SJSA1 (cell line): ENCODE measurements at regions not wholly inside any gene's neighbourhood (a gene's known extent, or its start where the extent isn't known, plus 50 kb on each side); places are given as distances from the start of the nearest gene placed in this dataset.
"Not testable (repeated sequence)": the region's sequence is repeated elsewhere in the genome, so short reads cannot be mapped to it uniquely, and the experiment has no call there.

Experiments
- DNase-seq, 2 experiments: peaks; one replicate each; pipeline ENCODE4 v3.0.0-alpha.2; 2015 to 2020; ENCODE audit warnings: low spot score in 2 of 2, low read depth in 1 of 2
- H3K27ac ChIP-seq: fragments of 250-450 bp; sonication (Bioruptor Pico); 2 replicates; pipeline ENCODE4 v1.5.1; 2020; ENCODE audit warnings: mild to moderate bottlenecking, moderate library complexity
- H3K27me3 ChIP-seq: fragments of 250-450 bp; sonication (Bioruptor Pico); replicated peaks from 2 replicates; pipeline ENCODE4 v1.5.1; 2020; ENCODE audit warnings: mild to moderate bottlenecking, moderate library complexity
- H3K36me3 ChIP-seq: fragments of 250-450 bp; sonication (Bioruptor Pico); 2 replicates; pipeline ENCODE4 v1.5.1; 2020; ENCODE audit warnings: mild to moderate bottlenecking
- H3K4me1 ChIP-seq: fragments of 250-450 bp; sonication (Bioruptor Pico); replicated peaks from 2 replicates; pipeline ENCODE4 v1.6.1; 2021; ENCODE audit warnings: mild to moderate bottlenecking
- H3K4me3 ChIP-seq: fragments of 250-450 bp; sonication (Bioruptor Pico); 2 replicates; pipeline ENCODE4 v1.5.1; 2020; ENCODE audit warnings: mild to moderate bottlenecking
- H3K9me3 ChIP-seq: fragments of 250-450 bp; sonication (Bioruptor Pico); replicated peaks from 2 replicates; pipeline ENCODE4 v1.5.1; 2020; ENCODE audit warnings: mild to moderate bottlenecking

DNA sequence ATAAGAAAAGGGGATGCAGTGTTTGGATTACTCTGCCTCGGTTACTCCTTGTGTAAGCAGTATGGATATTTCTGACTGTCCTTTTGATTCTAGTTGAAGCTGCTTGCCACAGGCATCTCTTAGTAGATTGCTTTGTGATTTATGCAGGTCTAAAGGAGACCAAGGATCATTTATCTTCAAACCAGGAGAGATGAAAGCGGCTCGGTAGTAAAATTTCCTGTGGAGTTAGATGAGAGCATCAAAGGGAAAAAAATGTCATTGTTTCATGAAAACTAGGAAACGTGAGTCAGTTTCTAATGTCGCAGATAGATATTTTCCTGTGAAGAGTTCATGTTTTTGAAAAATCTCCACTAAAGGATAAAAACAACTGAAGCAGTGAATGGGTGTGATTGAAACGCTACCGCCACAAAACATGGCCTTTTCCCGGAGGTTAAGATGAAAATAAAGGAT is 254.0 kb upstream of the TBL1XR1 start:
- peak overlapping the region; percentile 79 for H3K27ac ChIP-seq

DNA sequence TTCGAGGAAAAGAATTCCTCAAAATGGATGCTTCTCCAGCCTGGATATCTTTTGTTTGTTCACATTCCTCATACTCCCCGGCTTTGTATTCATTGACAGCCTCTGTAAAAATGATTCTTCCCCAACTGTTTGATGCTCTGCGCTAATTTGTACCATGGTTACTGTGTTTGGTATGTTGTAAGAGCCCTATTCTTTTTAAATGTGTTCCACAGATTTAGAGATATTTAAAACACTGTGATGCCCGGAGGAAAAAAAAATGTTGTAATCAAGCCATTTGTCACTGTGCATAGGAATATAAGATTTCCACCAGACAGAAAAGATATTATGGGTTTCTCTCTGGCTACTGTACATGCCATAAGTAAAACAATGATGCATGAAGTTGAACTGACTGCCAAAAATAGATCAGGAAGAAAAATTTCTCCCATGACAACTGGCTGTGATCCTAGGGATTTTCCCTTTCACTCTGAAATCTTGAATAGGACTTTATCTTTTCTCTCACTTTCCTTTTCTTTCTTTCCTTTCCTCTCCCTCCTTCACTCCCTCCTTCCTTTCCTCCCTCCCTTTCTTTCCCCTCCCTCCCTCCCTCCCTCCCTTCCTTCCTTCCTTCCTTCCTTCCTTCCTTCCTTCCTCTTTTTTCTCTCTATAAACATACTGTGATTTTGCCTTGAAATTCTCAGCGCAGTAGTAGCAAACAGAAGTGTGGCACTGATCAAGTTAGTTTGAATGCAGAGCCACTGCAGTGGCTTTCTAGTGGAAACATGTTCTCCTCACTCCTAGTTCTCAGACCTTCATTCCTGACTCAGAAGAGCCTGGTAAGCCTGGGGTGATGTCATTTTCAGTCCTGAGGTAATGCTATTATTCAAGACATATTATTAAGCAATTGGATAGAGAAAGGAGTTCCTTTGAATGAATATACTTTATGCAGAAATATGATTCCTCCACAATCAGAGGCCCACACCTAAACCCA is 254.9 kb upstream of the TBL1XR1 start:
- peak overlapping the region; percentile 79 for H3K27ac ChIP-seq
- no peaks in the 10 kb centered on the region for H3K27me3 ChIP-seq
- peak in 1 of 2 experiments; percentile 41 for DNase-seq
- no peak overlapping the region for H3K4me3 ChIP-seq
- H3K4me1 ChIP-seq = peaks cover 21% of the 10 kb centered on the region
- H3K9me3 ChIP-seq = no peaks in the 10 kb centered on the region; the same call in 1 of the 2 replicates
- H3K36me3 ChIP-seq = no peaks in the 10 kb centered on the region

More for the DNA sequence above, 254.0 kb upstream of the TBL1XR1 start:
- Histone ChIP-seq H3K4me1 (peaks cover 21% of the 10 kb centered on the region), H3K27me3 (no peaks in the 10 kb centered on the region), H3K9me3 (no peaks in the 10 kb centered on the region; the same call in 1 of the 2 replicates), H3K4me3 (no peak overlapping the region), H3K36me3 (no peaks in the 10 kb centered on the region)
- DNase-seq = no peak

DNA sequence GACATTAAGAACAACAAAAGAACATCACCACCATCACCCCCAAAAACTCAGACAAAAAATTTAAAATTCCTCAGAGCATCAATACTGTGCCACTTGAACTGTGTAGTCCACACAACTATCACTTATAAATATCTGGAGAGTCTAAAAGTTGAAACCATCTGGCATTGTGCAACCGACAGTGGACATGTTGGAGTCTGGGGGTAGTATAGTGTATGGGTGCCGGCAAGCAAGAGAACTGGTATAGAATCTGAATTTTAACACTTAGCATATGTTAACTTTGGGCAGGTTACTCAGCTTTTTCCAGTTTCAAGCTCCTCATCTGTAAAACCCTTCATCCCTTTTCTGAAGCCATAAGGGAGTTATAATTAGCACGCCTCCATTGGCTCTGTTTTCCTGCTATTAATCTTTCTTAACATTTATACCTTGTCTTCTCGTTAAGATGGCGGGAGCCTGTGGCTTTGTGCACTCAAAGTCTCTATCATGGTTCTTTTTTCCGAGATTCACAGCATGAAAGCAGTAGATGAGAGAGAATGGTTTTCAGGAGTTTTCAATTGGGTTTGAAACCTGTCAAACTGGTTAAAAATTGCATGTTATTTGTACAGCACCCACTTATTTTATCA is 255.7 kb upstream of the TBL1XR1 start:
- H3K4me3 ChIP-seq = no peak overlapping the region
- H3K4me1 ChIP-seq = peaks cover 21% of the 10 kb centered on the region
- no peaks in the 10 kb centered on the region for H3K36me3 ChIP-seq
- H3K27me3 ChIP-seq = no peaks in the 10 kb centered on the region
- H3K27ac ChIP-seq = peak overlapping the region; percentile 79; the same call in 1 of the 2 replicates
- DNase-seq = no peak
- H3K9me3 ChIP-seq = no peaks in the 10 kb centered on the region; the same call in 1 of the 2 replicates

DNA sequence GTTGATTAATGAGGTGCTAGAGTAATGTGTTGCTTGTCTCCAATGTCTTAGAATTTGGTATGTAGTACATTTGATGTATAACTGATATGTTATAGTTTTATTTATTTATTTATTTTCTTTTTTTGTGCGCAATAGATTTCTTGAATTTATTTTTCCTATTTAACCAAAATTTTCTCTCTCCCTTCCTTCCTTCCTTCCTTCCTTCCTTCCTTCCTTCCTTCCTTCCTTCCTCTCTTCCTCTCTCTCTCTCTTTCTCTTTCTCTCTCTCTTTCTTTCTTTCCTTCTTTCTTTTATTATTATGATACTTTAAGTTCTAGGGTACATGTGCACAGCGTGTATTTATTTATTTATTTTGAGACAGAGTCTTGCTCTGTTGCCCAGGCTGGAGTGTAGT is 256.2 kb upstream of the TBL1XR1 start:
- Histone ChIP-seq H3K9me3 (no peaks in the 10 kb centered on the region; the same call in 1 of the 2 replicates), H3K4me3 (no peak overlapping the region), H3K27ac (no peak overlapping the region), H3K36me3 (no peaks in the 10 kb centered on the region), H3K27me3 (no peaks in the 10 kb centered on the region), H3K4me1 (peaks cover 21% of the 10 kb centered on the region)
- DNase-seq = no peak

DNA sequence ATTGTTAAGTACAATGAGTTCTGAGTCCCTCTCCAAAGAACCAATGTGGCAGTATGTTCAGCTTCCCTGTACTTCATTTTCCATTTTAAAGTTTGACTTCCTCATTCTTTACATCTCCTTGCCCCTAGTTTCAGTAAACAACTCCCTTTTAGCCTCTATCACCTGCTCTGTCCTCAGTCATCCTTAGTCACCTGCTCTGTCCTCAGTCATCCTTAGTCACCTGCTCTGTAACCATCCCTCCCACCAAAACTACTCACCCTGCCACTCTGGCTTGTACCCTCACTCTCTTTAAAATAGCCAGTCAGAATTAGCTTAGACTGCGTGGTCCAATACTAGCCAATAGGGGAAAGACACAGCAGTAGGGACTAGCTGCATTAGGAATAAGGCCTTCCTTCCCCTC is 259.9 kb upstream of the TBL1XR1 start:
- peaks cover 13% of the 10 kb centered on the region for H3K4me1 ChIP-seq
- H3K9me3 ChIP-seq, H3K36me3 ChIP-seq, H3K27me3 ChIP-seq, H3K4me3 ChIP-seq, H3K27ac ChIP-seq, DNase-seq: not testable (repeated sequence)

DNA sequence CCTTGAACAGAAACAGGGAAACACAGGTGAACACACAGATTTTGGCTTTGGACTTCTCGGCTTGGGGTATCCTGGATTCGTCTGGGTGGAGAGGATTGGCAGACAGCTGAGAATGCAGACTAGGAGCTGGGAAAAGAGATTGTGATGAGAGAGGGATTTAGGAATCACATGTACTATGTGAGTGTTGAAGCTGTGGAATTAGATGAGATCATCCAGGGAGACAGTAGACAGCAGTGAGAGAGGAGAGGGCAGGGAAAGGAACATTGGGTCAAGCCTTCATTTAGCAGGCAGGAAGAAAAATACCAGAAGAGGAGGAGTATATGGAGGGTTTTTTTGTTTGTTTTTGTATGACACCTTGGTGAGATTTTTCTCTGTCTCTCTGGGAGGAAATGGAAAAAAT is 262.1 kb upstream of the TBL1XR1 start:
- H3K4me3 ChIP-seq = no peak overlapping the region
- H3K4me1 ChIP-seq = peaks cover 21% of the 10 kb centered on the region
- no peak overlapping the region for H3K27ac ChIP-seq
- no peaks in the 10 kb centered on the region for H3K9me3 ChIP-seq
- DNase-seq = no peak
- no peaks in the 10 kb centered on the region for H3K27me3 ChIP-seq
- H3K36me3 ChIP-seq = no peaks in the 10 kb centered on the region

DNA sequence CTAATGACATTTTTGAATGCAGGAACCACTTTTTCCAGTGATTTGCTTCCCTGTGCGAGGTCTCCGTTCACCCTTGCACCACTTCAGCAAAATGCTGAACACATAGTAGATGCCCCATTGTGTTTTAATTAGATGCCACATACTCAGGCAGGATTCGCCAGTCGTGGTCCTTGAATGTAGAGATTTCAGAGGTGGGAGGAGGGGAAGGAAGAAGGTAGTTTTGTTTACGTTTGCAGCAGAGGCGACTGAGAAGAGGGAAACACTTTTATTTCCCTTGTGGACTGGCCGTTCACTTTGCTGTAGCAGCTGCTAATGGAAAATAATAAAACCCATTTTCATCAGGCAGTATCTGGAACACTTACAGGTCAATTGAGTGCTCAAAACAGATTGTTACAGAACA is 262.8 kb upstream of the TBL1XR1 start:
- DNase-seq = no peak
- Histone ChIP-seq H3K27ac (no peak overlapping the region), H3K27me3 (no peaks in the 10 kb centered on the region), H3K36me3 (no peaks in the 10 kb centered on the region), H3K9me3 (no peaks in the 10 kb centered on the region), H3K4me1 (peaks cover 24% of the 10 kb centered on the region), H3K4me3 (no peak overlapping the region)

DNA sequence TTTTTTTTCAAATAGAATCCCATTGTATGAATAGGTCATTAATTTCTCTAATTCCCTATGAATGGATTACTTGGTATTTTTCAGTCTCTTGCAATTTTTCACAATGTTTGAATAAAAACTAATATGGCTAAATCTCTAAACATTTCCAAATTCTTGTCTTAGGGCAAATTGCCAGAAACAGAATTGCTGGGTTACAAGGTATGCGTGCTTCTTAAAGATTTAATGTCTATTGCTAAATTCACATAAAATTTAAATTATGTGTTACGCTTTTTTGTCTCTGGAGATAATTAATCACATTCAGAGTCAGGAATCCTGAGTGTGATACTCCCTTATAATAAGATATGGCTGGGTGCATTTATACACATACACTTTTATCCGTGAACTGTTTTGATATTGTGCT is 264.5 kb upstream of the TBL1XR1 start:
- Histone ChIP-seq H3K4me1 (peaks cover 24% of the 10 kb centered on the region), H3K9me3 (no peaks in the 10 kb centered on the region), H3K36me3 (no peaks in the 10 kb centered on the region), H3K27me3 (no peaks in the 10 kb centered on the region), H3K27ac (no peak overlapping the region), H3K4me3 (no peak overlapping the region)
- no peak for DNase-seq

DNA sequence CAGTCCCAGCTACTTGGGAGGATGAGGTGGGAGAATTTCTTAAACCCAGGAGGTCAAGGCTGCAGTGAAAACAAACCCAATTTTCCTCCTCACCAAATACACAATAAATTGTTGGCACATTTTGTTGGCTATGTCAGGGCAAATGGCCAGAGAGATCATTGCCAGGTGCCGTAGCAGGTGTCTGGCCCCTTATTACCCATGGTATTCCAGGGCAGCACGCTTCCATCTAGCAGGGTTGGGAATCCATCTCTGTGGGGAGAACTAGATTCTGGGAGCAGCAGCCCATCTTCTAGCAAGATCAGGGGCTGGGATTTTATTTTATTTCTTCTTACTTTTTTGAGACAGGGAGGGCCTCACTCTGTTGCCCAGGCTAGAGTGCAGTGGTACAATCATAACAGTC is 266.1 kb upstream of the TBL1XR1 start:
- peaks cover 27% of the 10 kb centered on the region for H3K4me1 ChIP-seq
- H3K27me3 ChIP-seq, H3K27ac ChIP-seq, H3K9me3 ChIP-seq, H3K4me3 ChIP-seq, H3K36me3 ChIP-seq, DNase-seq: not testable (repeated sequence)

DNA sequence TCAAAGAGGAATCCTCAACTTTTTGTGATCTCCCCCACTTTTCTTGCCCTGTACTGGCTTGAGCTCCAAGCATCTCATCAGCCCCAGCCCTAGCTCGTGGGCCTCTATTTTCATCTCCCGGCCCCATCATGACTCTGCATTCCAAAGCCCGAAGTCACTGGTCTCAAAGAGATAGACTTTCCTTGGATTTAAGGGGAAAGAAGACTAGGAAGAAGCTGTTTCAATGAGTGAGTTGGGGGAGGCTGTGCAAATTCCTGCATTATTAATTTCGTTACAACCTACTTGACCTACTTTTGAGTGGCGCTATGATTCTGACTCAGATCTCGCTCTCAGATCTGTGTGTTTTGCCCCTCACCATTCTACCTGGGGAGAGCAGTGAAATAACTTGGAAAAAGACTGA is 266.6 kb upstream of the TBL1XR1 start:
- H3K9me3 ChIP-seq = no peaks in the 10 kb centered on the region
- H3K36me3 ChIP-seq = no peaks in the 10 kb centered on the region
- DNase-seq = peak; percentile 47 to 56
- H3K4me3 ChIP-seq = no peak overlapping the region
- 0 out of 2 replicates have a peak overlapping the region, but pooled peaks have one; percentile 2 for H3K27ac ChIP-seq
- peaks cover 27% of the 10 kb centered on the region for H3K4me1 ChIP-seq
- H3K27me3 ChIP-seq = no peaks in the 10 kb centered on the region

DNA sequence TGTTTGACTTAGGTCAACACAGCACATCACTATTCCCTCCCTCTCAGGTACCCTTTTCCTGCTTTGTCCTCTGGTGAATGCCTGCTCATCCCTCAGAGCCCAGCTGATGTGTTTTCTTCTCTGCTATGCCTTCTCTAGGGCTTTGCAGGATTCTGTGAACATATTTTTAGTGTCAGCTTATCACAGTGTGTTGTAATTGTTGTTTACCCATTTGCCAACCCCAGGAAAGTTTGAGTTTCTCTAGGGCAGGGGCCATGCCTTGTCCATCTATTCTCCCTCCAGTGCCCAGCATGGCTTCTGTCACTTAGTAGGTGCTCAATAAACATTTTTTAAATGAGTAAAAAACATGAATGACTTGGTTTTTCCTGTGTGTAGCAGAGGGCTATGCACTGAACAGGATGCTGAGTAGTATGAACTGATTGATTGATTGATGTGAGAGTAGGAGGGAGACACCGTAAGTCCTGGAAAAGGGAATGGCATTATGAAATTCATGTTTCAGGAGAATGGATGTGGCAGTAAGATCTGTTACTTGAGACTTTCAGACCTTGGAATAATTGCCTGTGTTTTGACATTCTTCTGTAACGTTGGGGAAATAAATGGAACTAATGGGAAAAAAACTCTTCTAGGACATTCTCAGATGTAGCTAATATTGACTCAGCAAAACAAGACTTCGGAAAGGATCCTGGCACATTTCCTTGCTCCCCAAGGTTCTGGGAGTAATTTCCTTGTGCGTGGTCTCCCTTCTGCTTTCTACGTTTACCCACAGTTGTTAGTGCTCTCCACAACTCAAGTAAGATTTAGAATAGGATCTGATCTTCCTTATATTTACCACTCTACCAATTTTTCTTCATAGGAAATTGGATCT is 267.3 kb upstream of the TBL1XR1 start:
- Histone ChIP-seq H3K27me3 (no peaks in the 10 kb centered on the region), H3K4me3 (no peak overlapping the region), H3K36me3 (no peaks in the 10 kb centered on the region), H3K9me3 (no peaks in the 10 kb centered on the region), H3K27ac (0 out of 2 replicates have a peak overlapping the region, but pooled peaks have one; percentile 2), H3K4me1 (peaks cover 23% of the 10 kb centered on the region)
- DNase-seq = no peak

DNA sequence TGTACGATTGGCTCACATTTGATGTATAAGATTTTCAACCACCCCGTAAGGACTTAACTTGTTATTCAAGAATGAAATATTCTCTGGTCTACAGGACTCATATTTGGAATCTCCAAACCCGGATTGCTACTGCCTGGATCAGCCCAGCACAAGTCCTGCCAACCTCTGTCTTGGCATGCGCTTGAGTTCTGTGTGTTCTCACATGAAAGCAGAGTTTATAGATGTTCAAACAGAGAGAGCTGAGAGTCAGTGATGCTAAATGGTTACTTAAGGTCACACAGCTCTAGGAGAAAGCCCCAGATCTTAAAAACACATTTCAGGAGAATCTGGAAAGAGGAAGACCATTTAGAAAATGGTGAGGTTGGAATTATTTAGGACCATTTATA is 268.0 kb upstream of the TBL1XR1 start:
- Histone ChIP-seq H3K4me1 (peaks cover 19% of the 10 kb centered on the region), H3K4me3 (no peak overlapping the region), H3K36me3 (no peaks in the 10 kb centered on the region), H3K27me3 (no peaks in the 10 kb centered on the region), H3K27ac (no peak overlapping the region), H3K9me3 (no peaks in the 10 kb centered on the region)
- no peak for DNase-seq

DNA sequence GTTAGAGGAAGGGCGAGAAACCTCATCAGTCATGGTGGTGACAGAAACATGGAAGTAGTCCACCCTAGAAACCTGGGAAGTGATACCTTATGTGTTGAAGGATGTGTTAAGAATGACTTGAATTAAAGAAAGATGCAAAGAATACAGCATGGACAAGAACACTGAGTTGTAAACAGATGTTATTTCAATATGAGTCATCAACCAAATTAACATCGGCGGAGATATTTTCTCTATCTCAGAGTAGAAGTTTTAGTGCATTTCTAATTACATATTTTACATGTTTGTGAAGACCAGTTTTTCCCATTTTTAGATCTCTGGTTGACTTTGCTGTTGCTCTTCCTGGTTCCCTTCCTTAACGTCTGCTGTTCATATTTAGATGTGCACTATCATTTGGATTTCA is 268.8 kb upstream of the TBL1XR1 start:
- no peak for DNase-seq
- Histone ChIP-seq H3K27me3 (no peaks in the 10 kb centered on the region), H3K4me1 (peaks cover 19% of the 10 kb centered on the region), H3K4me3 (no peak overlapping the region), H3K36me3 (no peaks in the 10 kb centered on the region), H3K9me3 (no peaks in the 10 kb centered on the region), H3K27ac (no peak overlapping the region)
